Midbrain (tissue), 1 donor: ENCODE measurements at regions not wholly inside any gene's neighbourhood (a gene's known extent, or its start where the extent isn't known, plus 50 kb on each side); places are given as distances from the start of the nearest gene placed in this dataset.

Experiments used
- DNase-seq: peaks from one replicate; lab custom pipeline; 2025; lab: John Stamatoyannopoulos, UW

GRCh38 chr11:131191606-131192005 lies 178.8 kb upstream of the NTM start:
- DNase-seq = no peak

- no peak for DNase-seq
These were observed 177.8 kb upstream of the NTM start for GRCh38 chr11:131192628-131193027.

- no peak for DNase-seq
These were observed 177.3 kb upstream of the NTM start for GRCh38 chr11:131193031-131193501.

- DNase-seq = no peak
These were observed 175.7 kb upstream of the NTM start for GRCh38 chr11:131194726-131195125.

GRCh38 chr11:131195661-131196517 lies 174.5 kb upstream of the NTM start:
- DNase-seq = peak; percentile 19

- no peak for DNase-seq
These were observed 172.0 kb upstream of the NTM start for GRCh38 chr11:131198161-131199014.

- DNase-seq = no peak
These were observed 171.5 kb upstream of the NTM start for GRCh38 chr11:131199015-131199280.

GRCh38 chr11:131201674-131202073 lies 168.7 kb upstream of the NTM start:
- no peak for DNase-seq

- no peak for DNase-seq
These were observed 167.4 kb upstream of the NTM start for GRCh38 chr11:131203040-131203439.

GRCh38 chr11:131204282-131204681 lies 166.1 kb upstream of the NTM start:
- DNase-seq = no peak

GRCh38 chr11:131204765-131205380 lies 165.5 kb upstream of the NTM start:
- DNase-seq = no peak

GRCh38 chr11:131206671-131207070 lies 163.7 kb upstream of the NTM start:
- no peak for DNase-seq

- no peak for DNase-seq
These were observed 162.5 kb upstream of the NTM start for GRCh38 chr11:131207901-131208300.

GRCh38 chr11:131217313-131218310 lies 152.8 kb upstream of the NTM start:
- DNase-seq = peak; percentile 13

GRCh38 chr11:131218542-131218941 lies 151.9 kb upstream of the NTM start:
- DNase-seq = no peak

- DNase-seq = no peak
These were observed 150.8 kb upstream of the NTM start for GRCh38 chr11:131219646-131220045.

GRCh38 chr11:131223198-131223991 lies 147.0 kb upstream of the NTM start:
- no peak for DNase-seq

- no peak for DNase-seq
These were observed 142.0 kb upstream of the NTM start for GRCh38 chr11:131228378-131228777.

GRCh38 chr11:131229221-131229620 lies 141.2 kb upstream of the NTM start:
- peak; percentile 42 for DNase-seq

- DNase-seq = no peak
These were observed 139.0 kb upstream of the NTM start for GRCh38 chr11:131231317-131231940.
